PFSK-1 (cell line): ENCODE measurements at regions not wholly inside any gene's neighbourhood (a gene's known extent, or its start where the extent isn't known, plus 50 kb on each side); places are given as distances from the start of the nearest gene placed in this dataset.

ENCODE experiments used
- POLR2AphosphoS5 ChIP-seq: IDR thresholded peaks from 2 replicates; pipeline ENCODE4 v1.6.1; 2012; ENCODE audit warnings: low read depth, mild to moderate bottlenecking, control low read depth, low read length, moderate library complexity
- SIN3A ChIP-seq: IDR thresholded peaks from 2 replicates; pipeline ENCODE4 v1.6.1; 2012; ENCODE audit warnings: mild to moderate bottlenecking, low read length, moderate library complexity, borderline replicate concordance; ENCODE audit not compliant: insufficient read depth
- TF ChIP-seq, protein P1 (sequence below), 2 experiments: IDR thresholded peaks; 2 replicates each; pipeline versions ENCODE4 v1.6.1 to v1.8.0; 2011 to 2012; ENCODE audit warnings: low read depth in 2 of 2, low read length in 2 of 2, control low read depth in 1 of 2, inconsistent platforms in 1 of 2, mild to moderate bottlenecking in 1 of 2, moderate library complexity in 1 of 2; ENCODE audit not compliant: insufficient read depth in 1 of 2

DNA sequence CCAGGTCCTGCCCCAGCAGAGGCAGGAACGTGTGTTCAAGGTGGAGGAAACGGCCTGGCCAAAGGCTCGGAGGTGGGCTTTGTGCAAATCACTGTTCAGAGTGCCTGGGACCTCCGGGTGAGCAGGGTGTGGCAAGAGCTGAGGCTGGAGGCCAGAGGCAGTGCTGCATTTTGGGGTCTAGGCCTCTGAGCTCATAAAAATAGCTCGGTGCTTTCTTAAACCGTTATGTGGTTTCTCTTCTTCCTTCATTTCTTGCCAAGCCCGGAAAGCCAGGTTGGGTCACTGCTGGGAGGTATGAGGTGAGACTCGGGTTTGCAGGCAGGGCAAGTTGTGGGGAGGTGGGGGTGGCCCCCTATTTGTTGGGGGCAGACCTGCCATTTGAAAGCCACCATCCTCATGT is 178.8 kb upstream of the MYL2 start:
- TF ChIP-seq POLR2AphosphoS5 = no peak
- TF ChIP-seq, protein P1, sequence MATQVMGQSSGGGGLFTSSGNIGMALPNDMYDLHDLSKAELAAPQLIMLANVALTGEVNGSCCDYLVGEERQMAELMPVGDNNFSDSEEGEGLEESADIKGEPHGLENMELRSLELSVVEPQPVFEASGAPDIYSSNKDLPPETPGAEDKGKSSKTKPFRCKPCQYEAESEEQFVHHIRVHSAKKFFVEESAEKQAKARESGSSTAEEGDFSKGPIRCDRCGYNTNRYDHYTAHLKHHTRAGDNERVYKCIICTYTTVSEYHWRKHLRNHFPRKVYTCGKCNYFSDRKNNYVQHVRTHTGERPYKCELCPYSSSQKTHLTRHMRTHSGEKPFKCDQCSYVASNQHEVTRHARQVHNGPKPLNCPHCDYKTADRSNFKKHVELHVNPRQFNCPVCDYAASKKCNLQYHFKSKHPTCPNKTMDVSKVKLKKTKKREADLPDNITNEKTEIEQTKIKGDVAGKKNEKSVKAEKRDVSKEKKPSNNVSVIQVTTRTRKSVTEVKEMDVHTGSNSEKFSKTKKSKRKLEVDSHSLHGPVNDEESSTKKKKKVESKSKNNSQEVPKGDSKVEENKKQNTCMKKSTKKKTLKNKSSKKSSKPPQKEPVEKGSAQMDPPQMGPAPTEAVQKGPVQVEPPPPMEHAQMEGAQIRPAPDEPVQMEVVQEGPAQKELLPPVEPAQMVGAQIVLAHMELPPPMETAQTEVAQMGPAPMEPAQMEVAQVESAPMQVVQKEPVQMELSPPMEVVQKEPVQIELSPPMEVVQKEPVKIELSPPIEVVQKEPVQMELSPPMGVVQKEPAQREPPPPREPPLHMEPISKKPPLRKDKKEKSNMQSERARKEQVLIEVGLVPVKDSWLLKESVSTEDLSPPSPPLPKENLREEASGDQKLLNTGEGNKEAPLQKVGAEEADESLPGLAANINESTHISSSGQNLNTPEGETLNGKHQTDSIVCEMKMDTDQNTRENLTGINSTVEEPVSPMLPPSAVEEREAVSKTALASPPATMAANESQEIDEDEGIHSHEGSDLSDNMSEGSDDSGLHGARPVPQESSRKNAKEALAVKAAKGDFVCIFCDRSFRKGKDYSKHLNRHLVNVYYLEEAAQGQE (IDR thresholded peaks at IDR 0.05; ENCODE audit: insufficient read depth in 1 of 2, low read depth in 2 of 2, low read length in 2 of 2) = no peak
- no peak for TF ChIP-seq SIN3A
